SK-N-SH treated with all-trans-retinoic acid at 6 μM for 48 hours (cell line): ENCODE measurements at regions not wholly inside any gene's neighbourhood (a gene's known extent, or its start where the extent isn't known, plus 50 kb on each side); places are given as distances from the start of the nearest gene placed in this dataset.

Source experiments
- BACH2 ChIP-seq: fragments of 250-450 bp; sonication (Bioruptor Pico); IDR thresholded peaks from 2 replicates; pipeline ENCODE4 v1.9.0; 2021; ENCODE audit warnings: mild to moderate bottlenecking, borderline replicate concordance
- CSDC2 ChIP-seq: fragments of 250-450 bp; sonication (Bioruptor Pico); IDR thresholded peaks from 2 replicates; pipeline ENCODE4 v1.5.0; 2020; ENCODE audit warnings: mild to moderate bottlenecking, moderate library complexity
- ESRRG ChIP-seq: fragments of 250-450 bp; sonication (Bioruptor Pico); IDR thresholded peaks from 2 replicates; pipeline ENCODE4 v1.6.1; 2021; ENCODE audit warnings: mild to moderate bottlenecking
- GLIS3 ChIP-seq: fragments of 250-450 bp; sonication (Bioruptor Pico); IDR thresholded peaks from 2 replicates; pipeline ENCODE4 v1.5.0; 2020; ENCODE audit warnings: mild to moderate bottlenecking, moderate library complexity
- PATZ1 ChIP-seq: fragments of 250-450 bp; sonication (Bioruptor Pico); IDR thresholded peaks from 2 replicates; pipeline ENCODE4 v1.8.0; 2020; ENCODE audit warnings: mild to moderate bottlenecking, moderate library complexity, borderline replicate concordance
- RARB ChIP-seq: fragments of 250-450 bp; sonication (Bioruptor Pico); IDR thresholded peaks from 2 replicates; pipeline ENCODE4 v1.8.0; 2021; ENCODE audit warnings: mild to moderate bottlenecking, moderate library complexity
- TSHZ2 ChIP-seq: fragments of 250-450 bp; sonication (Bioruptor Pico); IDR thresholded peaks from 2 replicates; pipeline ENCODE4 v1.5.0; 2020; ENCODE audit warnings: mild to moderate bottlenecking, moderate library complexity
- ZFP3 ChIP-seq: fragments of 250-450 bp; sonication (Bioruptor Pico); IDR thresholded peaks from 2 replicates; pipeline ENCODE4 v1.5.0; 2020; ENCODE audit warnings: mild to moderate bottlenecking, moderate library complexity

- TF ChIP-seq RARB (CRISPR knock-in tag) (no peak), TSHZ2 (no peak), ZFP3 (CRISPR knock-in tag) (no peak), ESRRG (CRISPR knock-in tag) (no peak), PATZ1 (CRISPR knock-in tag) (no peak), CSDC2 (CRISPR knock-in tag) (no peak), GLIS3 (CRISPR knock-in tag) (no peak), BACH2 (no peak)
Measured at GRCh38 chr21:33991133-33991532, 75.5 kb upstream of the ATP5PO start.
